Lung (tissue), 11 donors: ENCODE measurements at regions not wholly inside any gene's neighbourhood (a gene's known extent, or its start where the extent isn't known, plus 50 kb on each side); places are given as distances from the start of the nearest gene placed in this dataset.

ENCODE experiments used
- ATAC-seq: fragments of 200-7000 bp; cut with Tn5 transposase; one replicate; pipeline ENCODE4 v1.9.1; 2020; ENCODE audit warnings: moderate number of reproducible peaks; ENCODE audit not compliant: insufficient read depth, low FRiP score
- DNase-seq, 3 donors: peaks; one replicate each; pipeline ENCODE4 v3.0.0-alpha.2; 2013 to 2017
- H3K27ac ChIP-seq, 2 donors: one replicate each; pipeline ENCODE4 v1.5.1; 2013; ENCODE audit warnings: mild to moderate bottlenecking in 2 of 2, moderate library complexity in 2 of 2, control low read depth in 1 of 2, inconsistent platforms in 1 of 2, low read depth in 1 of 2, low read length in 1 of 2
- H3K27me3 ChIP-seq, 3 donors: one replicate each; pipeline ENCODE4 v1.5.1; 2013; ENCODE audit warnings: low read length in 2 of 3; ENCODE audit not compliant: control insufficient read depth in 3 of 3, insufficient read depth in 3 of 3
- H3K36me3 ChIP-seq, 4 donors: one replicate each; pipeline ENCODE4 v1.5.1; 2013; ENCODE audit warnings: low read length in 4 of 4, mild to moderate bottlenecking in 1 of 4, moderate library complexity in 1 of 4; ENCODE audit not compliant: control insufficient read depth in 4 of 4, insufficient read depth in 4 of 4
- H3K4me1 ChIP-seq, 5 donors: one replicate each; pipeline ENCODE4 v1.5.1; 2013; ENCODE audit warnings: low read length in 5 of 5, mild to moderate bottlenecking in 2 of 5, moderate library complexity in 1 of 5; ENCODE audit not compliant: control insufficient read depth in 5 of 5, insufficient read depth in 5 of 5
- H3K4me3 ChIP-seq: one replicate; pipeline ENCODE4 v1.5.1; 2013; ENCODE audit warnings: mild to moderate bottlenecking, control low read depth, moderate library complexity
- H3K9ac ChIP-seq, 2 donors: one replicate each; pipeline ENCODE4 v1.5.1; 2013; ENCODE audit warnings: low read length in 2 of 2, control low read depth in 1 of 2; ENCODE audit not compliant: insufficient read depth in 1 of 2
- H3K9me3 ChIP-seq, 4 donors: one replicate each; pipeline ENCODE4 v1.5.1; 2013; ENCODE audit warnings: low read length in 3 of 4, mild to moderate bottlenecking in 1 of 4, moderate library complexity in 1 of 4; ENCODE audit not compliant: control insufficient read depth in 4 of 4, insufficient read depth in 3 of 4
- WGBS, 2 donors: extraction: QIAGEN DNeasy Blood & Tissue Kit; methylation state at CpG; one replicate each; pipeline ENCODE4 v1.1.7; 2013; 5-methylcytosine and 5-hydroxymethylcytosine counted together
- TF ChIP-seq, protein P1 (sequence below): IDR thresholded peaks from 2 replicates; pipeline ENCODE4 v1.5.1; 2012; ENCODE audit warnings: mild to moderate bottlenecking; ENCODE audit errors: control extremely low read depth, extremely low read depth
- donor health status: control.
- donor health status: control.
- donor health status: Bipolar disorder and iron deficiency.
- donor health status: healthy.
- donor health status: DM: yes; HTN: yes; CAD: no.

DNA sequence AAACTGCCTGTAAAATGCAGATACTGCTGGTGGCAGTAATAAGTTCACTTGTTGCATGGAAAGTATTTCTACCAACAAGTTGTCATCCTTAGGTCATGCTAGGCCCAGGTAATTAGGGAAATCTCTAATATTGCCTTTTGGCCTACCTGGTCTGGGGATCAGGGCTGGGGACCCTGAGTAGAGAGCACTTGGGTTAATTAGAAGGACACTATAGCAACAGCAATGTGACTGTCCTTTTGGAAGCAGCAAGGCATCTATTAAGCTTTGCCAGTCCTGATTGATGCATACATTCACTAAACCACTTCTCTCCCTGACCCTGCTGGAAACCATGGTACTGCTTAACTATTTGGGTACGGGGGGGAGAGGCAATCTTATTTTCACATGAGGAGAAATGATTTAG, 86.5 kb upstream of the GNAZ start:
- Histone ChIP-seq H3K4me1 (no peaks in the 10 kb centered on the region), H3K9me3 (peaks cover 0 to 6% (median under 1%) of the 10 kb centered on the region in 4 donors), H3K9ac (no peak overlapping the region), H3K27me3 (no peaks in the 10 kb centered on the region), H3K36me3 (no peaks in the 10 kb centered on the region), H3K27ac (no peak overlapping the region), H3K4me3 (no peak overlapping the region)
- DNase-seq (no peak), ATAC-seq (no peak)
- TF ChIP-seq, protein P1, sequence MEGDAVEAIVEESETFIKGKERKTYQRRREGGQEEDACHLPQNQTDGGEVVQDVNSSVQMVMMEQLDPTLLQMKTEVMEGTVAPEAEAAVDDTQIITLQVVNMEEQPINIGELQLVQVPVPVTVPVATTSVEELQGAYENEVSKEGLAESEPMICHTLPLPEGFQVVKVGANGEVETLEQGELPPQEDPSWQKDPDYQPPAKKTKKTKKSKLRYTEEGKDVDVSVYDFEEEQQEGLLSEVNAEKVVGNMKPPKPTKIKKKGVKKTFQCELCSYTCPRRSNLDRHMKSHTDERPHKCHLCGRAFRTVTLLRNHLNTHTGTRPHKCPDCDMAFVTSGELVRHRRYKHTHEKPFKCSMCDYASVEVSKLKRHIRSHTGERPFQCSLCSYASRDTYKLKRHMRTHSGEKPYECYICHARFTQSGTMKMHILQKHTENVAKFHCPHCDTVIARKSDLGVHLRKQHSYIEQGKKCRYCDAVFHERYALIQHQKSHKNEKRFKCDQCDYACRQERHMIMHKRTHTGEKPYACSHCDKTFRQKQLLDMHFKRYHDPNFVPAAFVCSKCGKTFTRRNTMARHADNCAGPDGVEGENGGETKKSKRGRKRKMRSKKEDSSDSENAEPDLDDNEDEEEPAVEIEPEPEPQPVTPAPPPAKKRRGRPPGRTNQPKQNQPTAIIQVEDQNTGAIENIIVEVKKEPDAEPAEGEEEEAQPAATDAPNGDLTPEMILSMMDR = no peak
- 0 to 71% methylated on average over 1 of the region's 1 CpG for WGBS, 2 donors

- Histone ChIP-seq H3K9me3 (peaks cover 0 to 6% (median 0%) of the 10 kb centered on the region in 4 donors), H3K27me3 (no peaks in the 10 kb centered on the region), H3K9ac (no peak overlapping the region), H3K4me3 (no peak overlapping the region), H3K27ac (no peak overlapping the region), H3K36me3 (no peaks in the 10 kb centered on the region), H3K4me1 (no peaks in the 10 kb centered on the region)
- TF ChIP-seq, protein P1 = no peak
- 88 to 96% methylated on average over 2 of the region's 2 CpGs for WGBS, 2 donors
- DNase-seq = no peak
- no peak for ATAC-seq
These were observed 85.4 kb upstream of the GNAZ start for GRCh38 chr22:22984967-22985366.

- Histone ChIP-seq H3K9me3 (peaks cover 0 to 6% (median 0%) of the 10 kb centered on the region in 4 donors), H3K4me1 (no peaks in the 10 kb centered on the region), H3K4me3 (no peak overlapping the region), H3K9ac (no peak overlapping the region), H3K36me3 (no peaks in the 10 kb centered on the region), H3K27ac (no peak overlapping the region), H3K27me3 (no peaks in the 10 kb centered on the region)
- 76 to 87% methylated on average over 2 of the region's 2 CpGs for WGBS, 2 donors
- ATAC-seq (no peak), DNase-seq (no peak)
- TF ChIP-seq, protein P1 = no peak
These were observed 84.3 kb upstream of the GNAZ start for GRCh38 chr22:22986008-22986407.

DNA sequence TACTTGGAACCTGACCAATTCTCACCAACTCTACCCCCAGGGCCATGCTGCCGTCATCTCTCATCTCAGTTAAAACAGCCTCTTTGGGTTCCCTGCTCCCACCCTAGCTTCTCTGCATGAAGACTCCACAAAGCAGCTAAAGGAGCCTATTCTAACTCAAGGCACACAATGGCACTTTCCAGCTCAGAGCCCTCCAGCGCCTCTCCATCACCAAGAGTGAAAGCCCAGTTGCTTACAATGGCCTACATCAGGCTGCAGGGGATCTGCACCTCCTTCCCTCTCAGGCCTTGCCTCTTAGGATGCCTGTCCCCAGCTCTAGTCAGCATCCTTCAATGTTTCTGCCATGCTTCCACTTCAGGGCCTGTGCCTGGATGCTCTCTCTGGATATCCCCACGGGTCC, 83.7 kb upstream of the GNAZ start:
- Histone ChIP-seq H3K4me3 (no peak overlapping the region), H3K36me3 (no peaks in the 10 kb centered on the region), H3K9ac (no peak overlapping the region), H3K27ac (no peak overlapping the region), H3K4me1 (no peaks in the 10 kb centered on the region), H3K27me3 (no peaks in the 10 kb centered on the region), H3K9me3 (peaks cover 0 to 6% (median 0%) of the 10 kb centered on the region in 4 donors)
- DNase-seq (no peak), ATAC-seq (no peak)
- 89 to 94% methylated on average over 3 of the region's 3 CpGs for WGBS, 2 donors
- TF ChIP-seq, protein P1 = no peak
